HepG2 (cell line): ENCODE measurements at regions not wholly inside any gene's neighbourhood (a gene's known extent, or its start where the extent isn't known, plus 50 kb on each side); places are given as distances from the start of the nearest gene placed in this dataset.

Experiments used
- ATF1 ChIP-seq: IDR thresholded peaks from 2 replicates; pipeline ENCODE4 v1.6.1; 2016; ENCODE audit warnings: mild to moderate bottlenecking, control low read depth
- CBX1 ChIP-seq: IDR thresholded peaks from one replicate; pipeline ENCODE4 v1.6.1; 2016; ENCODE audit warnings: antibody characterized with exemption, low read depth
- CTCF ChIP-seq: sonication (generic); formaldehyde crosslinking; IDR thresholded peaks from 2 replicates; pipeline ENCODE4 v1.5.0; 2020; ENCODE audit warnings: mild to moderate bottlenecking, missing genetic modification reagents, moderate library complexity
- ESRRA ChIP-seq: sonication (generic); formaldehyde crosslinking; IDR thresholded peaks from 2 replicates; pipeline ENCODE4 v1.5.1; 2020; ENCODE audit warnings: mild to moderate bottlenecking, low read depth, missing genetic modification reagents
- FOXK2 ChIP-seq: fragments of 450-650 bp; IDR thresholded peaks from 2 replicates; pipeline ENCODE4 v1.6.1; 2016
- HIC2 ChIP-seq: sonication (generic); formaldehyde crosslinking; IDR thresholded peaks from 2 replicates; pipeline ENCODE4 v1.9.0; 2022; ENCODE audit warnings: low read depth, missing genetic modification reagents
- MAZ ChIP-seq, 2 experiments: sonication (generic) in 1 of 2; formaldehyde crosslinking in 1 of 2; IDR thresholded peaks; 2 replicates each; pipeline versions ENCODE4 v1.5.0 to v1.6.1; 2012 to 2020; ENCODE audit warnings: low read depth in 2 of 2, mild to moderate bottlenecking in 2 of 2, borderline replicate concordance in 1 of 2, improper control_type of control experiment in 1 of 2, low read length in 1 of 2, missing genetic modification reagents in 1 of 2, moderate library complexity in 1 of 2
- MLX ChIP-seq: IDR thresholded peaks from 2 replicates; pipeline ENCODE4 v1.6.1; 2016
- ZNF282 ChIP-seq: fragments of 450-650 bp; IDR thresholded peaks from 2 replicates; pipeline ENCODE4 v1.6.1; 2018; ENCODE audit not compliant: partially characterized antibody
- ZNF337 ChIP-seq: sonication (generic); formaldehyde crosslinking; IDR thresholded peaks from 2 replicates; pipeline ENCODE4 v1.5.1; 2020; ENCODE audit warnings: missing genetic modification reagents, low read depth, mild to moderate bottlenecking, borderline replicate concordance
- ZSCAN25 ChIP-seq: sonication (generic); formaldehyde crosslinking; IDR thresholded peaks from 2 replicates; pipeline ENCODE4 v1.8.0; 2022; ENCODE audit warnings: mild to moderate bottlenecking, missing genetic modification reagents

GRCh38 chr20:50328222-50328979, 137.8 kb downstream of the CEBPB start:
- TF ChIP-seq CTCF (CRISPR knock-in tag) (no peak), ZNF337 (CRISPR knock-in tag) (no peak), ATF1 (CRISPR knock-in tag) (no peak), HIC2 (peak; percentile 57; the same call in 1 of the 2 replicates), ZSCAN25 (CRISPR knock-in tag) (no peak), FOXK2 (no peak), MLX (CRISPR knock-in tag) (no peak), MAZ (IDR thresholded peaks at IDR 0.05; ENCODE audit: borderline replicate concordance, low read depth, low read length) (no peak), MAZ (CRISPR knock-in tag; IDR thresholded peaks at IDR 0.05; ENCODE audit: low read depth) (no peak; the same call in 1 of the 2 replicates), ZNF282 (no peak), CBX1 (no peak), ESRRA (CRISPR knock-in tag) (no peak)
